NT2/D1 (cell line): ENCODE measurements at regions not wholly inside any gene's neighbourhood (a gene's known extent, or its start where the extent isn't known, plus 50 kb on each side); places are given as distances from the start of the nearest gene placed in this dataset.

Experiments used
- YY1 ChIP-seq: IDR thresholded peaks from 2 replicates; pipeline ENCODE4 v1.6.1; 2011; ENCODE audit not compliant: insufficient read length, insufficient read depth
- ZNF274 ChIP-seq: IDR thresholded peaks from 2 replicates; pipeline ENCODE4 v1.6.1; 2011; ENCODE audit warnings: mild to moderate bottlenecking, low read depth, low read length

DNA sequence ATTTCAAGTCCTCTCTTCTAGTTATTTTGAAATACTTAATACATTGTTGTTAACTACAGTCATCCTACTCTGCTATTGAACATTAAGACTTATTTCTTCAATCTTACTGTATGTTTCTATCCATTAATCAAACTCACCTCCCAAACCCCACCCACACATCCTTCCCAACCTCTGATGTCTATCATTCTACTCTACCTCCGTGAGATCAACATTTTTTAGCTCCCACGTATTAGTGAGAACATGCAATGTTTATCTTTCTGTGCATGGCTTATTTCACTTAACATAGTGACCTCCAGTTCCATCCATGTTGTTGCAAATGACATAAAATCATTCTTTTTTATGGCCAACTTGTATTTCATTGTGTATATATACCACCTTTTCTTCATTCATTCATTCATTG is 236.6 kb upstream of the CTNNB1 start:
- TF ChIP-seq YY1 (no peak), ZNF274 (no peak)
